Fibroblast of gingiva (primary cell): ENCODE measurements at regions not wholly inside any gene's neighbourhood (a gene's known extent, or its start where the extent isn't known, plus 50 kb on each side); places are given as distances from the start of the nearest gene placed in this dataset.
"Not testable (repeated sequence)": the region's sequence is repeated elsewhere in the genome, so short reads cannot be mapped to it uniquely, and the experiment has no call there.

Experiments
- DNase-seq: peaks from one replicate; pipeline ENCODE4 v3.0.0-alpha.2; 2011; ENCODE audit warnings: low read depth

DNA sequence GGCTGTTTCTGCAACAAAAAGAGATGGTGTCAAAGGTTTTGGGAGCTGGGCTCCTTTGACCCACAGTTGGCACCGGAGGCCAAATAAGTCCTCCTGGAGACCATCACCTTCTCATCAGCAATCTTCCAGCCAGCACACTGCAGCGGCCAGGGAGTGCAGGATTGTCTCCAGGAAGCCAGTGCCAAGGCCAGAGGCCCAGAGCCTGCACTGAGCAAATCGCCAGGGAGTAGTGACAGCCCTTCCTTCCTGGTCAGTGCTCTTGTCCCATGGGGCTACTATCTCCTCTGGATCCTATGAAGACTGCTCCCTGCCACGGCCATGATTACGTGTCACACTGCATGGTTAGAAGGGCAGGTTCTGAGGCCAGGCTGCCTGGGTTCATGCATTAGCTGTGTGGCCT, 134.3 kb upstream of the CRHR1 start:
- DNase-seq = no peak

DNA sequence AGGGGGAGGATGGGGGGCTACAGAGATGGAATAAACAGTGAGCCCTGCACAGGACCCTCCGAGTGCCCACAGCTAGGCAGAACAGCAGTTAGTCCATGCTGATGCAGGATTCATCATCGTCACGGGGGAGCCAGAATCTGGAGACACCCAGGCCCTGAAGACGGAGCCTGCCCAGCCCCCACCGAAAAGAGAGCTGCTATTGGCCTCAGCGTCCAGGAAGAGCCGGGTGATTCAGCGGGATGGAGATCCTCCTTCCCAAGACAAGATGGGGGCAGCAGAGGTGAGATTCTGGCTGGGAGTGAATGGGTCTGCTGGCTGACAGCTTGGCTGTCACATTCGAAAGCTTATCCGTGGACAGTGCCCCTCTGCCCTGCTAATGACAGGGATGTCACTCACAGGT, 133.6 kb upstream of the CRHR1 start:
- DNase-seq = no peak

DNA sequence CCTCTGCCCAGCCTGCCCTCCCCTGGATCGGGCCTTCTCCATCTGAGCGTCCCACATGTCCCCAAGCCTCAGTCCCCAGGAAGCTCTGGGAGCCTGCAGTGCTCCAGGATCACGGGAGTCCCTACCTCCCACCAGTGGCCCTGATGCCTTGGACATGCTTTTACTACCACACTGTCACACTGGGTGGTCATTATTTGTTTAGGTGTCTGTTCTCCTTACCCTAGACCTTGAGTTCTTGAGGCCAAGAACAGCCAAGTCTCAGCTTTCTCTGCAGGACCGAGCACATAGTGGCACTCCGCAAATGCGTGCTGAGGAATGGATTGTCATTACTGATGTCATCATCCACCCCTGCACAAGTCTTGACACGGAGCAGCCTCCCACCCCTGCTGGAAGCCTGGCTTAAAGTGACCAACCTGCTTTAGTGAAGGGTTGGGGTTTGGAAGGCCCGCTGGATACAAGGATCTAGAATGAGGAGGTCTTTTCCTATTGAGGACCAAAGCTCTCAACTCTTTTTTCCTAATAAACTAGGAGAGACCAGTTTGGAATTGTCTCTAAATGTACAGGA, 132.9 kb upstream of the CRHR1 start:
- DNase-seq = no peak

DNA sequence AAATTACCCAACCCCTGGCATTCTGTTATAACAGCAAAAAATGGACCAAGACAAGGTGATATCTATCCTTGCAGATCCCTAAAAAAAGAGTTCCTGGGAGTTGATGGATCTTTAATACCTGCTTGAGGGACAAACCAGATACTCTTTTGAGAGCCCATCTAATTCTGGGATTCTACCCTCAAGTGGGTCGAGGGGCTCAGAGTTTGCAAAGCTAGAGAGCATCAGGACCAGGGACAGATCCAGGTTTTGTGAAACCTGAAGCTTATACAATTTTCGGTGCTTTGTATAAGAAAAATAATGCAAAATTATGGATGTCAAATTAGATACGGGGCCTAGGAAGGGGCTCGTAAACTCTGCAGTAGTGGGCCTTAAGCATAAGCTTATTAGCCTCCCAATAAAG, 130.5 kb upstream of the CRHR1 start:
- DNase-seq = no peak

DNA sequence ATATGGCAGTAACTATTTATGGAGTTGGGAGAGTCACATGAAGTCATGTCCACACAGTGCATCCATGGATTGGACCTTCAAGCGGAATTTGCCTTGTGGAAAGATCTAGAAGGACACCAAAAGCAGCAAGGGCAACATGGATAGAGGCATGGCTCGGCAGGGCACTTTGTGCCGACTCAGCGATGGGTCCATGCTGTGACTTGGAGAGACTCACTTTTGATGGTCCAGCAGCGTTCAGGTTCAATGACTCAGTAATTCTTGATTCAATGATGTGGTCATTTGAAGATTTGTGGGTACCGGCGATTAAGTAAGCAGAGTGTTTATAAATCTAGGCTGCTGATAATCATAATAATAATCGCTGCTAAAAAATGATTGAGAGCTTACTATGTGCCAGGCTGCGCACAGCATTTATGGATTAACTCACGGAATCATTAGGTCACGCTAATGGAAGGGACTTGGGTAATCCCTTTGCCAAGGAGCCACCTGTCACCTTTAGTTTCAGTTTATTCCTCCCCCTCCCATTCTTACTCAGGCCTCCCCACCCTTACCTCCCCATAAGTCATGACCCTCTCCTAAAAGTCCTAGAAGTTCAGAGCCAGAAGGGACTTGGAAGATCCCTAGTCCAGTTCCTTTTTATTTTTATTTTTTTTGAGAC, 127.5 kb upstream of the CRHR1 start:
- no peak for DNase-seq

DNA sequence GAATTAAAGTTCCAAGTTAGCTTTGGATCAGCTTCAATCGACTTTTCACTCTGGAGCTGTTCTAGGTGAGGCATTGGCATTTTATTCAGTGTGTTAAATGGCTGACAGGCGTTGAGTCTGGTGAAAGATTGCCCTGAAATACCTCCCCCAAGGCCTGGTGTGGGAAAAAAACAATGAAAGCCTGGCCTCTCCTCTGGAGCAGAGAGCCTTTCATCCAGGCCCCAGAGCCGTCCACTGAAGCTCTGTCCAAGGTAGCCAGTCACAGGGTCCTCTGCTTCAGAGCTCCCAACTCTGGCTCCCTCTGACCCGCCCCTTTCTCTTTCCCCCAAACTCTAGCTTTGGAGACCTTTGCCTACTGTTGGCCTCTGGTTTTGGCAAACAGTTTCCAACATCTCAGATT, 123.6 kb upstream of the CRHR1 start:
- no peak for DNase-seq

DNA sequence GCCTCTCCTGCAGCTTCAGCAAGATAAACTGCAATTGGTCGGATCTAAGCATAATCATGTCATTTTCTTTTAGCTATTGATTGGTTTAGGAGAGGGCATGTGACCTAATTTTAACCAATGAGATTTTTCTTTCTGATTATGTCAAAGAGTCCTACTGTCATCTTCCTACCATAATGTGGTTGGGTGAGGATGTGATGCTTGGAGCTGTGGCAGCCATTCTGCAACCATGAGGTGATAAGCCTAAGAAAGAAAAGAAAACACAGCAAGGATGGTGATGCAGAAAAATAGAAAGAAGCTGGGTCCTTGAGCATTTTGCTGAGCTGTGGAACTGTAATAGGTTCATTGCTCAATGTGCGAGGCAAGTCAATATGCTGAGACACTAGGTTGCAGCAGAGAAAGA, 121.7 kb upstream of the CRHR1 start:
- DNase-seq = no peak

DNA sequence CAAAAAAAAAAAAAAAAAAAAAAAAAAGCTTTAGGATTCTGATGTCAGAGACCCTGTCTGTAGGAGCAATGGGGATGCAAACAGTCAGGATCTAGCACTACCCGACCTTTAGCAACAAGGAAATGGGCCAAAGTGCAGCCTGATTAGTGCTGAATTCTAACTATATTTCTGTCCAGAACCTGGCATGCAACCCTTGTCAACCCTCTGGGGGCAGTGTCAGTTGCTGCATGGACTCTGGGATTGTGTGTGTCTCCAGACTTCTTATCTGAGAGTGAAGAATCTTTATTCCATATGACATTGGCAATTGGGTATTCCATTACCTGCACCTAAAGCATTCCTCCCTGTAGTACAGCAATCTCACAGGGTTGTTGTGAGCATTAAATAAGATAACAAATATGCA, 120.3 kb upstream of the CRHR1 start:
- DNase-seq = no peak

DNA sequence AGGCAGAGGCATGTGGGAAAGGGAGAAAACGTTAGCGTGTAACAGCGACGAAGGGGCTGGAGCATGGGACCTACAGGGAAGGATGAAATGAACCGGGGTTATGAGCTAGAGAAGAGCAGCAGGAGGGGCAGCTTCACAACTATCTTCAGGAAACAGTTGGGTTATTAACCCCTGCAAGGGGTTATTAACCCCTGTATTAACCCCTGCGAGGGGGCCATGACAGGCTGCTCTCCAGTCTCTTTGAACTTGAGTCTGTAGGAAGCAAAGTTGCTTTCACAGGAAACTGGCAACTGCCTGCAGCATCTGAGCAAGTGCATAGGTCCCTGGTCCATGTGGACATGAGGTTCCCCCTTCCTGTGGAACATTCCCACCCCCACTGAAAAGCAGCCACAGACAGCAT, 119.2 kb upstream of the CRHR1 start:
- DNase-seq = no peak

DNA sequence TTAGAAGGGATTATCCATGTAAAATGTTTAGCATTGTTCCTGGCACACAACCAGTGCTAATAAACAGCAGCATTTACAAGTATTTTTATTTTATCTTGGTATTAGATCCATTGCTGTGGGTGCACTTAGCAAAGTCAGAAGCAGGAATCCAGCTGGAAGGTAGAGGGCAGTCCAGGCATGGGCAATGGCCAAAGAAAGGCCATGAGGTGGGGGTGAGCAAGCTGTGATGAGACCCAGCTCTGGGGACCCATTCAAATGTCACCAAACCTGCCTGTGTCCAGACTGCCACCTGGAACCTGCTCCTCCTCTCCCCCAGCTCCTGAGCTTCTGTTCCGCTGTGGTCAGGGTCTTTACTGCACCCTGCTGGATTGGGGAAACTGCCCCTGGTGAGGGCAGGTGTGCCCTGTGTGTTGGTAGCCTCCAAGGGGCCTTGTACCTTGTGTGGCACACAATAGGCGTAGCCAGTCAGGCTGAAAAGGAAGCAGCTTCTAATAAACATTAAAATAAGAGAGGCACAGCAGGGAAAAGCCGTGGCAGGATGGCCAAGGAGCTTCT, 118.0 kb upstream of the CRHR1 start:
- no peak for DNase-seq

DNA sequence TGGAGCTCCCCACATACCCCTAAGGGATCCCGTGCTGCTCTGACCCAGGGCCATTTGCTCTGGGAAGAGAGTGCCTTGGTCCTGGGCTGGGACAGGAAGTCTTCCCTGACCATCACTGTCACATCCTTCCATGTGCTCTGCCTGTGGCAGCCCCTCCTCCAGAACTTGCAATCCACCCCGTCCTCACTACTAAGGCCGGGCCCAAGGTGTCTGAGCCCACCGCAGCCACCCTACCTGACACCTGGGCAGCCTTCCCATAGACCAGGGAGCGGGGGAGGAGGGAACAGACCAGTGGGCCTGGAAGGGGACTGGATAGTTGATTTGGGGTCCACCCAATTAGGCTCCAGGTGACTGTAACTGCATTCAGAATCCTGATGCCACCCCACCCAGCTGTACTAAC, 117.5 kb upstream of the CRHR1 start:
- DNase-seq = no peak

DNA sequence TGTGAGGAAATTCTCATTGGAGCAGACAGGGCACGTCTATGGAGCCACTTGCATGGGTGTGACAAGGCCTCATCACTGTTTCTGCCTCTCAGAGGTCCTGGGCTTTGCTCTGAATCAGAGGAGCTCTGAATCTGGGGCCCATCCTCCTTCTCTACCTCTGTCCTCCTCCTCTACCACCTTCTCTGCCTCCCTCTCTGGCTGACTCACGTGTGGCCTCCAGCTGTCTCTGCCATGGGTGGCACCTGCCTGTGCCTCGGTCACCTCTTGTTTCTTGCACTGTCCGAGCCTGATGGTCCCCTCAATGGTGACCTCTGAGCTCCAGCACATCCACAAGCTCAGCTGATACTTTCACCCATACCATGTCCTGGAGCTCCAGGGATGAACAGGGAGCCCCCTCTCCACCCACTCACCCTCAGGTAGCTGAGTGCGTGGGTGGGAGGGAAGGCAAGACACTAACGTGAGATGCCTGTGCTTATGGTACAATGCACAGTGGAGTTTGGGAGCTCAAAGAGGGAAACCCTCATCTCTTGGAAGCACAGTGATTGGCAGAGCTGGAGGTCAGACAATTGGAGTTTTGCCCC, 116.4 kb upstream of the CRHR1 start:
- DNase-seq = no peak

DNA sequence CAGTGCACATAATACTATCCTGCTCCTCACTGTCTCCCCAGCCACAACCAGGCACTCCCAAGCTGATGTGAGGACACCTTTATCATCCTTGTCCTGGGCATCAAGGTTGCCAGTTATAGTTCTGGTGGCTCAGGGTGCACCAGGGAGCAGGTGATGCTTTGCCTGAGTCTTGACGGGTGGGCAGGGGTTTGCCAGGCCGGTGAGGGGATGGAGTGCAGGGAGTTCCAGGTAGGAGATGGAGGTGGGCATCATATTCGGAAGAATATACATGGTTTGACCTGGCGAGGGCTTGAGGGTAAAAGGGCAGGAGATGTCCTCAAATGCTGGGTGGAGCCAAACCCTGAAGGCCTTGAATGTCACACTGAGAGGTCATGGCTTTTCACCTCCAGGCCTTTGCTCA, 115.8 kb upstream of the CRHR1 start:
- no peak for DNase-seq

DNA sequence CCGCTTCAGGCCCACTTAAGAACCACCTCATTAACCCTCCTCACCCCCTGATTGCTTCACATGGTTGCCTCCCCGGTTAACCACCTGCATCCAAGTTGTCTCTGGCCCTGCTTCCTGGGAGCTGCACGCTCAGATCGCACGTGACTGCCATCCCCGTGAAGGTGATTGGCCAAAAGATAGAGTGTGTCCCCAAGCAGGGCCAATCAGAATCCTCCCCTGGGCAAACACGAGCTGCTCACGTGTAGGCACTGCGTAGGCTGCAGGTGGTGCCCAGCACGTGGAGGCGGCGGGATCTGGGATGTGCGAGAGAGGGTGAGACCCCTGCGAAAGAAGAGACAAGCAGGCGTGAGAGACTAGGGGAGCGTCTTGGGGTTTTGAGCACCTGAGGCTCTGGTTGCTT, 111.8 kb upstream of the CRHR1 start:
- no peak for DNase-seq

DNA sequence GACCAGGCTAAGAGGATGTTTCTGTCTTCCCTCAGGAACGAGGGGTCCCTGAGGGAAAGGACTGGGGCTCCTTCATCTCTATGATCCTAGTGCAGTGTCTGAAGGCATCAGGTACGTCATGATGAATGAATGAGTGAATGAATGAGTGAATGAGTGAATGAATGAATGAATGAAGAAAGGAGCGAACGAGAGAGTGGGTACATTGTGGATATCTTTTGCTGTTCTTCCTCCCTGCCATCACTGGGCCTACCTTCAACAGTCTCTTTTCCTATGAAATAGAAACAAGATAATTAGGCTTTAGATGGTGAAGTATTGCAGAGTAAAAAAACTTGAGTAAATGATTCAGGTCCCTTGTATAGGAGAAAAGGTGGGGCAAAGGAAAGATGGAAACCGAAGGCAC, 111.3 kb upstream of the CRHR1 start:
- DNase-seq = no peak

DNA sequence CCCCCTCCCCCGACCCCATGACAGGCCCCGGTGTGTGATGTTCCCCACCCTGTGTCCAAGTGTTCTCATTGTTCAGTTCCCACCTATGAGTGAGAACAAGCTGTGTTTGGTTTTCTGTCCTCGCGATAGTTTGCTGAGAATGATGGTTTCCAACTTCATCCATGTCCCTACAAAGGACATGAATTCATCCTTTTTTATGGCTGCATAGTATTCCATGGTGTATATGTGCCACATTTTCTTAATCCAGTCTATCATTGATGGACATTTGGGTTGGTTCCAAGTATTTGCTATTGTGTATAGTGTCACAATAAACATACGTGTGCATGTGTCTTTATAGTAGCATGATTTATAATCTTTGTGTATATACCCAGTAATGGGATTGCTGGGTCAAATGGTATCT, 110.4 kb upstream of the CRHR1 start:
- not testable (repeated sequence) for DNase-seq

DNA sequence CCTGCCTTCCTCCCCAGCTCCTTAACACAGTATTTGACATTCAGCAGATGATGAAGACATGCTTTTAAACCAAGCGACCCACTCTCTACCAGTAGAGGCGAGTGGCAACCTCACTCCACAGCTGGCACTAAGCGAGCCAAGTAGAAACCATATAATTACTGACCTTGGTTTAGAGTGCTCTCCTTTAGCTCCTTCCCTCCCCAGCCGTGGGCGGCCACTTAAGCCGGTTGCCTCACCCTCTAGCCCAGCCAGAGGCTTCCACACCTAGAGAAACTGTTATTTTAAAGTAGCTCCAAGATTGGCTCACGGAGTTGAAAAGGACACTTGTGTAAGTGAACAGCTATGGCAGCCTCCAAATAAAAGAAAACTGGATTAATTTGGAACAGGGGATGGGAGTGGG, 109.1 kb upstream of the CRHR1 start:
- DNase-seq = no peak

DNA sequence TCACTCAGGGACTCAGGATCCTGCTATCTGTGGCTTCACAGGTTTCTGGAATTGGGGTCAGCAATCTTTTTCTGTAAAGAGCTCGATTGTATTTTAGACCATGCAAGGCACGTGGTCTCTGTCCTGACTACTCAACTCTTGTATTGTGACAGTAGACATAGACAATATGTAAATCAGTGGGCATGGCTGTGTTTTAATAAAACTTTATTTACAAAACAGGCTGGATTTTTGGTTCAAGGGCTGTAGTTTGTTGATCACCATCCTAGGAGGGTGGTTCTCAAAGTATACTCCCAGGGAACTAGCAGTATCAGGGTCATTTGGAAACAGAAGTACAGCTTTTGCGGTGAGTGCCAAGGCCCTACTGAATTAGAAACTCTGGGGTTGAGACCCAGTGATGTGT, 108.2 kb upstream of the CRHR1 start:
- DNase-seq = no peak

DNA sequence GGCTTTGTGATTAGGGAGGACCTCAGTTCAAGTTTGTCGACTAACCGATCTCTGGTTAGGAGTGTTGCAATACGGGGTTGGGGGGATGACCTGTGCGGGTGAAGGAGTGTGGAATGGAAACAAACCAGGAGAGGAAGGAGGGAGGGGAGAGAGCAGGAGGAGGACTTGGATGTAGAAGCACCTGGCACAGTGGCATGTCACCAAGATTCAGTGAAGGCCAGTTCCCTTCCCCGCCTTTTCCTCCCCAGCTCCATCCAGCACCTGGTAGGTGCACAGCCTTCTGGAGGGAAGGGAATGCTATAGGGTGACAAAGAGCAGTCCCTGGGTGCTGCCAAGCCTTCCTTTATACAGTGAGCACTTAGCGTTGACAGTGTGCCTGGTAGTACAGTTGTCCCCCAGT, 107.4 kb upstream of the CRHR1 start:
- no peak for DNase-seq

DNA sequence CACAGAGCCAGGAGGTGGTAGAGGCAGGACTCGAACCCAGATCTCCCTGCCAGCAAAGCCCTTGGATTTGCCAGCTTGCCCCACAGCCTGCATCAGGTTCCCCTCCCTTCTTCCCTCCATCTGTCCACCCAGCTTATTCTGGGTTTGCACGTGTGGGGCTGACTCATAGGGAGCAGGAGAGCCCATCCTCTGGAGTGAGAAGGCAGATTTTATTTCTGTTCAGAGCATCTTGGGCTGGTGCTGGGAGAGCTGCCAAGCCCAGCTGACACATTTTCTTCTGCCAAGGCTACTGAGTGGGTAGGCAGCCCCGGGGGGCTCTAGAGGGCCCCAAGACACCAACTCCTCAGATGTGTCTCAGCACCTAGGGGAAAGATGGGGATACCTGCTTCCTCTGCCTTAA, 106.3 kb upstream of the CRHR1 start:
- no peak for DNase-seq

DNA sequence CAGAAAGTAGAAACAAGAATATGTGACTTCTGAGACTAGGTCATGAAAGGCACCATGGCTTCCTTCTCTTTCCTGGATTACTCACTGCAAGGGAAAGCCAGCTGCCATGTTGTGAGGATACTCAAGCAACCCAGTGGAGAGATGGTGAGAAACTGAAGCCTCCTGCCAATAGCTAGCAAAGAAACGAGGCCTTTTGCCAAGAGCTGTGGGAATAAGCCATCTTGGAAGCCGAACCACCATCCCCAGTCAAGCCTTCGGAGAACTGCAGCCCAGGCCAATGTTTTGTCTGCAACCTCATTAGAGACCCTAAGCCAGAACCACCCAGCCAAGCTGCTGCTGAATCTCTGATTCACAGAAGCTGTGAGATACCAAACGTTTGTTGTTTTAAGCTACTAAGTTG, 104.7 kb upstream of the CRHR1 start:
- DNase-seq = no peak

DNA sequence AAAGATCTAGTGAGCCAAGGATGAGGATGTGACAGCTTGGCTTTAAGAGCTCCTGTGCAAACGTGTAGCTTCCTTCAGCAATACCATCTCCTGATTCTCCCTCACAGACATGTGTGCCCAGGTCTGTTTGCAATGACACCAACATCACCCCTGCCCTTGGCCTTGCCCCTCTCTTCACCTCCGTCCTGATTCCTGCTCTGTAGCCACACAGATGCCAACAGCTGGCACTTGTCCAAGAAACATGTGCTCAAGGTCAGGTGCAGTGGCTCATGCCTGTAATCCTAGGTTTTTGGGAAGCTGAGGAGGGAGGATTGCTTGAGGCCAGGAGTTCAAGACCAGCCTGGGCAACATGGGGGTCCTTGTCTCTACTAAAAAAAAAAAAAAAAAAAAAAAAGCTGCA, 103.8 kb upstream of the CRHR1 start:
- no peak for DNase-seq

DNA sequence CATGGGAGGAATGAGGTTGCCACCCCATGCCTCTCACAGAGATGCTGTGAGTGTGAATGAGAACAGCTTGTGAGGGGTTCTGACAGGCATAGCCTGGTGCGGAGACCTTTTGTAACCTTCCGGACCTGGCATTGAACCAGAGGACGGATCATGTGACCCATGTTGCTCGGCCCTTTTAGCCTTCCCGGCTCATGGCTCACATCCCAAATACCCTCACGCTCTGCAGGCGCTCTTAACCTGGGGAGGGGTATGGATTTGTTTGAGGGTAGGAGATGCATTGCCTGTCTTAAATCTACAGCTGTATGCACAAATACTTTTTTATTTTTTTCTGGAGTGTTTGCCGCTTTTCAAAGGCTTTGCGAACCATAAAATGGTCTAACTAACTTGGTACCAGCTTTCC, 102.4 kb upstream of the CRHR1 start:
- no peak for DNase-seq

DNA sequence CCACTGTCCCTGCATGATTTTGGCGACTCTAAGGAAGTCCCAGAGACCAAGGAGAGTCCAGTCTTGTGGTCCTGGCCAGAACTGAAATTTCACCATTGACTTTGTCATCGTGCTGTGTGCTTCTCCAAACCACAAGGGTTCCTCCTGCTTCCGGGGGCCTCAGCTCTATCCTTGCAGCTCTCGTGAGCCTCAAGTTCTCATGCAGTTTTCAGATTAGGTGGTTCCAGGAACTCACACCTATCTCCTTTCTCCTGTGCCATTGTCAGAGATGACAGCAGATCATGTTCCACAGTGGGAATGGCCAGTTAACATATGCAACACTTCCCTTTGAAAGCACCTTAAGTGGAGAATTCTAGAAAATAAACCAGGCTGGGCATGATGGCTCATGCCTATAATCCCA, 97.9 kb upstream of the CRHR1 start:
- DNase-seq = no peak
